ENCODE measurements at regions not wholly inside any gene's neighbourhood (a gene's known extent, or its start where the extent isn't known, plus 50 kb on each side); places are given as distances from the start of the nearest gene placed in this dataset.
"Not testable (repeated sequence)": the region's sequence is repeated elsewhere in the genome, so short reads cannot be mapped to it uniquely, and the experiment has no call there.

DNA sequence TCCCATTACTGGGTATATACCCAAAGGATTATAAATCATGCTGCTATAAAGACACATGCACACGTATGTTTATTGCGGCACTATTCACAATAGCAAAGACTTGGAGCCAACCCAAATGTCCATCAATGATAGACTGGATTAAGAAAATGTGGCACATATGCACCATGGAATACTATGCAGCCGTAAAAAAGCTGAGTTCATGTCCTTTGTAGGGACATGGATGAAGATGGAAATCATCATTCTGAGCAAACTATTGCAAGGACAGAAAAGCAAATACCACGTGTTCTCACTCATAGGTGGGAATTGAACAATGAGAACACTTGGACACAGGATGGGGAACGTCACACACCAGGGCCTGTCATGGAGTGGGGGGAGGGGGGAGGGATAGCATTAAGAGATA is 175.0 kb upstream of the FZD8 start:
- DNase-seq: not testable (repeated sequence)

DNA sequence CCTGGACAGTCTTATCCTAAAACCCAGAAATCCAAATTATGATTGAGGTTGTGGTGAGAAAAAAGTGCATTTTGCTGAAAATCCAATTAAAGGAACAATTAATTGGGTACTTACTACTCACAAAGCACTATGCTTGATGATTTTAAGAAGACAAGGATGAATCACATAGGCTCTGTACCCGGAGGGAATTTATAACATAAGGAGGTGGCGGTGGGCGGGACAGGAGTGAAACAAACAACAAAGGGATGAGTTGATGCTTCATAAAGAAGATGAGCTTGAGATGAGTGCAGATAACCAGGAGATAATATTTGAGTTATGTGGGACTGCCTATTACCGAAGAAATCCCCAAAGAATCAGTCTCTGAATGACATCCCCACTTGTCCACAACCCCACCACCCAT is 171.1 kb upstream of the FZD8 start:
- no peak for DNase-seq

DNA sequence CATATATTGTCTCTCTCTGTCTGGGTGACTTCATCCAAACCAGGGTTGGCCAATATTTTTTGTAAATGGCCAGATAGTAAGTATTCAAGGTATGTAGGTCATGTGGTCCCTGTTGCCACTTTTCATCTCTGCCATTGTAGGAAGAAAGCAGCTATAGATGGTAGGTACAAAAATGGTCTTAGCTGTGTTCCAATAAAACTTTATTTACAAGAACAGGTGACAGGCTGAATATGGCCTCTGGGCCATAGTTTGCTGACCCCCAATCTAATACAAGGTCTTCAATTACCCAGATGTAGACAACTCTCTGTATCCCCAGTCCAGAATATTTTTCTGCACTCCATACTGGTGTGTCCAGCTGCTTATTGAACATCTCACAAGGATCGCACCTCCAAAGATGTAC is 166.2 kb upstream of the FZD8 start:
- DNase-seq: no peak

DNA sequence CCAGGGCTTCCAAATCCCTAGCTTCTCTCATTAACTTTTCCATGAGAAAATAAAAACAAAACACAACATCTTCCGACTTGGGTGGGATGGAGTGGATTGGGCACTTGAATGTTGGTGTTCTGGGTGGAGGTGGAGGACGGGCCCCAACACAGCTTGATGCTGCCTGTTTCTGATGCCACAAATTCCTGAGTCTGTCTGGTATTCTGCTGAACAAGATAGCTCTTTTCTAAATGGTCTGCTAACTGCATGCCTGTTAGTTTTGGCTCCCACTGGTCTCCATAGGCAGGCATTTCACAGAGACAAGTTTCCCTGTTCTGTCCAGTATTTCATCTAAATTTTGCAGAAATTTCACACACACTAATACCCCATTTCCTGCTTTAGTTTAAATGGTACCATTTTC is 160.9 kb upstream of the FZD8 start:
- DNase-seq: no peak

DNA sequence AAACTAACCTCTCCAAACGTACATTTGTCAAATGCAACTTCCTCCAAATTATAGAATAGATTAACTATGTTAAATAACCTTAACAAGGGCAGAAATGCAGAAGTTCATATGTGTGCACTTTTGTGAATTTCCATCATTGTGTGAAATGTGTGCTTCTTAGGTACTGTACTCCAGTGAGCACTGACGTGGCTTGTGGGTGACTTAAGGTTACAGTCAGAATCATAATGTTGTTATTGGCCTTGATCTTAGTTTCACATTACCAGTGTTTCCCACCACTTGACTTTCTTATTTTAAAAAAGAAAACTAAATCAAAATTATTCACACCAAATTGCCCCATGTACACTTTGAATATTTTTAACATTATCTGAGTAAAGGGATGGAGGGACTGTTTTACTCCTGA is 155.1 kb upstream of the FZD8 start:
- no peak for DNase-seq

DNA sequence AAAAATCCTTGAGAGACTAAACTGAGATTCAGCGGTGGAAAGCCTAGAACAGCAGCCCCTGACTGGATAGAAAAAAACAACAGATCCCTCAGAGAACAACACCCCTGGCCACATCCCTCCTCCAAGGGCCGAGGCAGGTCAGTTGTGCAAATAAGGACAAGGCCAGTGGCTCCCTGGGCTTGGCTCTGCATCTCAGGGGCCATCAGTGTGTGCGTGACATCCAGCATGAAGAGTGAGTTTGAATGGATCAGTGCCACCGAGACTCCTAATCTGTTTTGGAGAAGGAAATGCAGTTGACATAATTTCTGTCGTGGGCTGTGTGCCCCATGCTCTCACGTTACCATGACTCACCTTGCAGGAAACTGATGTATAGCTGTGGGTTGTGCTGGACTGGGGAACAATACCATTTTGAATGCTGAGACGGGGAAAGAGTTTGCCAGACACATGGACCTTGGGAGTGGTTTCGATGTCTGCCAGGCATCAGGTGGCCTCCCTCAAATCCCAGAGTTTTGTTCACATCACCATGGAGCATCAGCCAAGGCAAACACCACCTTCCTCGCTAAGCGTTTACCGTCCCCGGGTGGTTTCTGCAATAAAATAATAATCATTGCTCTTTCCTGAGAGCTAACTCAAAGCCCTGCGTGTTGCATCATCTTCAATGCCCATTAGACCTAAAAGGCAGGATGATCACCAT is 153.2 kb upstream of the FZD8 start:
- no peak for DNase-seq

DNA sequence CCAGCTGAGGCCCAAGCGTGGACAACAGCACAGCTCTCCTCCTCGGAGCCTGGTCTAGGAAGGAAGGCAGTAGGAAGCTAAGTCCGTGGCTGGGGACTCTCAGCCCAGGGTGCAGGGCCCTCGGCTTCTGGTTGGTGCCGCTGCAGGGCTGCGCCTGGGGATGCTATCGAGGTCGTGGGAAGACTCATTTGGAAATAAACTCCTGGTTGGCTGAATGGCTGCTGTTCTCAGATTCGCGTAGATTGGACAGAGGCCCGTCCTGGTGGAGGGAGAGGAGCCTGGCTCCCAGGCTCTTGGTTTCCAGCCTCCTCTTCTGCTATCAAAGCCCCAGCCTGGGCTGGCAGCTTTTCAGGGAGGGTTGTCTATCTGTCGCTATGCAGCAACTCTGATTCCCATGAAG is 152.6 kb upstream of the FZD8 start:
- DNase-seq: no peak

DNA sequence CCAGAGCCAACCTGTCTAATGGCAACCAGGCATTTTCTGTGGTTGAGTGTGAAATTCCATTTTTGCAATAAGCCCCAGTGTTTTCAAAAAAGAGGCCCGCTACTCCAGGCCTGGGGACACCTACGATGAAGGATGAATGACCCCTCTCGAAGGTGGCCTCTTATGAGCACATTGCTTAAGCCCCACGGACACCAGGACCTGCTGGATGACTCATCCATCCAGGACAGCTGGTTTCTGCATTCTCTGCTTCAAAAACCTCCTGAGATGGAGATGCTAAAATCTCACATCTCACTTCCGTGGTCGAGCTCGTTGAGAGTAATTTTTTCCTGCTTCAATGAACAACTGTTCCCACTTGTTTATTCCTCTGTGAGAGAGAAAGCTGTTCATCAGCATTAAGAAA is 150.2 kb upstream of the FZD8 start:
- no peak for DNase-seq

DNA sequence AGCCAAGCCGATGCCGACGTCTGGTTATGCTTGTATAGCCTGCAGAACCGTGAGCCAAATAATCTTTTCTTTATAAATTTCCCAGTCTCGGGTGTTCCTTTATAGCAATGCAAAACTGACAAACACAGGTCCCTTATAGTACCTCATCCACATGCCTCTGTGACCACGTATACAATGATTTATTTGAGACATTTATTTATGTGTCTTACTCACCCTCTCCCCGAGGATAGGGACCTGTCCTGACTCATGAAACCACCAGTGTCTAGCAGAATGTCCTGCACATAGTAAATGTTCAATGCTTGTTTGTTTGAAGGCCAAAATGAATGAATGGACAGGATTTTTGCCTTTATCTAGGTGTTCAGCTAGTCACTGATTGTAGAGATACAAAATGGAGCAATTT is 147.9 kb upstream of the FZD8 start:
- no peak for DNase-seq

DNA sequence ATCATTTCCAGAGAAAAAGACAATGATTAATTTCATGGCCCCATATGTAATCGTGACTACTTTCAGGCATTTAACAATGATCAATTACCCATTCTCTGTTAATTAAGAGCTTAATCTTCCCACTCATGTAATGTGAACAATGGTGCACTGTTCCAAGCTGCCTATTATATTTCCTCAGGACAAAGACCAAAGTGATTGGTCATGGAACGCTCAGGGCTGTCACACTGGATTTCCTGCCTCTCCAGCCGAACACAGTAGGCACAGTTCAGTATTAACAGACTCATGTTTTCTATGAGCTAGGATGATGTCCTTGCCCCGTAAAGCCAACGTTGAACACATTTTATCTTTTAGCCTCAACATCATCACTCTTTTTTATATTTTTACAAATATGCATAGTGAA is 142.7 kb upstream of the FZD8 start:
- DNase-seq: no peak

DNA sequence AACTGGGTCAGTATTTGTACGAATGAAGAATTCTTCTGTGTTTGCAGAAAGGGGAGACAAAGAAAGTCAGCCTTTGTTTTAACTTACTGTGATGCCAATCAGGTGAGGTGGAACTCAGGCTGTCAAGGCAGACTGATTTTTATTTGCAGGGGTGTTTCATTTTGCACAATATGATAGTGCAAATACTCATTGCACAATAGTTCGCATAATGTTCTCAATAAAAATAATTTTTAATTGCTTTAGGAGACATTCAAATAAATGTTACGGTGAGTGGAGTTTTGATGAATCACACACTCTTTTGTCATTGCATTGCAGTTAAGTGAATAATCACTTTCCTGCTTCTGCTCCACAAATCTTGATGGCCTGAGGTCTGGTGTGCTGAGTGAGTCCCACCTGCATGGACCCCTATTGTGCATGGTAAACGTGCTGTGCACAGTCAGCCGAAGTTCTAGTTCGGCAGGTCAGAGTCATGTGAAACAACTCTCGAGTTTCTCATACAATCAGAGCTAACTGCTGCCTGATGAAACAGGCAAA is 141.3 kb upstream of the FZD8 start:
- DNase-seq: no peak

DNA sequence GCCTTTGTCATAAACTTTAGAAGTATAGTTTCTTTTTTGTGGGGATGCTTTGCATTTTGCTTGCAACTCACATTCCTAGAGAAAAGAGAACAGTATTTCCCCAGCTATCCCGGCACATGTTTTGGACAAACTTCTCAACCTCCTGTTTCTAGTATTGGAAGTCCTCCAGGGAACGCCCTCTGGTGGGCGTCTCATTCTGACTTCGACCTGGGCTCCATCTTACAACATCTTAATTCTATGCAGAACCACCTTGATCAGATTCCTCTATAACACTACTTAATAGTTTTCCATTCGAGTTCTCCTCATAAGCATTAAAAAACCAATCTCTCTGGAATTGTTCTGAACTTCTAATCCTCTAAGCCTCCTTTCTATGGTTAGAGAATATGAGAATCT is 139.5 kb upstream of the FZD8 start:
- DNase-seq: no peak

DNA sequence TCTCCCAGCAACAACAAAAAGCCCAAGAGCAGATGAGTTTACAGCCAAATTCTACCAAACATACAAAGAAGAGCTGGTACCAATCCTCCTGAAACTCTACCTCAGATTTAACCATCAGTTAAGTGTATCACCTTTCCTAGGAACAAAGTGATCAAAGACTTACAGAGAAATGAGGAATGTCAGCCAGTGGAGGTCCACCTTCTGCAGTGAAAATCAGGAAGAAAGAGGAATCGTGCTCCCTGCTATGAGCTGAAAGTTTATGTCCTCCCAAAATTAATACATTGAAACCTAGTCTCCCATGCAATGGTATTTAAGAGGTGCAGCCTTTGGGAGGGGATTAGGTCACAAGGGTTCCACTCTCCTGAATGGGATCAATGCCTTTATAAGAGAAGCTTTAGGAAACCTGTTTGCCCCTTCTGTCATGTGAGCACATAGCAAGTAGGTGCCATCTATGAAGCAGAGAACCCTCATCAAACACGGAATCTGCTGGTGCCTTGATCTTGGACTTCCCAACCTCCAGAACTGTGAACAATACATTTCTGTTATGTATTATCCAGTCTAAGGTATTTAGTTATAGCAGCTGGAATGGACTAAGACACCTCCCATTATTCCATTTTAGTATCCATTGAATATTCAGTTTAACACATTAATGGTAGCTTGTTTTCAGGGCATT is 139.0 kb upstream of the FZD8 start:
- no peak for DNase-seq

DNA sequence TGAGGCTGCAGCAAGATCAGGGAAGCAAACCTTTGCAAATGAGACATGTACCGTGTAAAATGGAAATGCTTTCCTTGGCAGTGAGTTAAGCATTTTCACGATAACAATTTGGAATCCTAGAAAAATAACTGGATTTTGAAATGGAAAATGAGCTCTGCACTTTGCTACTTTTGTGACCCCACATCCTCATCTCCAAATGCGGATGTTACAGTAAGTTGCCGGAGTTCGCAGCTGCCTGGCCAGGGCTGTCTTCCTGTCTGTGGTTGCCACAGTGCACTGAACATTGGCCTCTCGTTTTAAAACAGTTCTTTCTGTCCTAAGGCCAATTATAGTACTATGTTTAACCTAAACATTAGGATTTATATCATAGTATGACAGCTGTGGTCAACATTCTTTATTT is 136.2 kb upstream of the FZD8 start:
- DNase-seq: no peak

DNA sequence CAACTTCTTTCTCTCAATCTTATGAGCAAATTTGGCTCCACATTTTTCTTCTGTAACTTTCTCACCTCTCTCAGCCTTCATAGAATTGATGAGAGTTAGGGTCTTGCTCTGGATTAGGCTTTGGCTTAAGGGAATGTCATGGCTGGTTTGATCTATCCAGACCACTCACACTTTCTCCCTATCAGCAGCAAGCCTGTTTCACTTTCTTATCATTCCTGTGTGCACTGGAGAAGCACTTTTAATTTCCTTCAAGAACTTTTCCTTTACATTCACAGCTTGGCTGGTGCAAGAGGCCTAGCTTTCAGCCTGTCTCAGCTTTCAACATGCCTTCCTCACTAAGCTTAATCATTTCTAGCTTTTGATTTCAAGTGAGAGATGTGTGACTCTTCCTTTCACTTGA is 134.5 kb upstream of the FZD8 start:
- DNase-seq: not testable (repeated sequence)

DNA sequence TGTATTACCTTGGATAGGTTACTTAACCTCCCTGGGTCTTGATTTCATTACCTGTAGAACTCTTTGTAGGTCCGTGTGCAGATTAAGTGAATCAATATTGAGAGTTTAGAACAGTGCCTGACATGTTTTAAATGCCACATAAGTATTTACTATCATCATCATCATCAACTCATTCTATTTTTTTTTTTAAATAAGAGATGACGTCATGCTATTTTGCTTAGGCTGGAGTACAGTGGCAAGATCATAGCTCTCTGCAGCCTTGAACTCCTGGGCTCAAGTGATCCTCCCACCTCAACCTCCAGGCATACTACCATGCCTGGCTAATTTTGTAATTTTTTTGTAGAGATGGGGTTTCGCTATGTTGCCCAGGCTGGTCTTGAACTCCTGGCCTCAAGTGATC is 132.0 kb upstream of the FZD8 start:
- no peak for DNase-seq

DNA sequence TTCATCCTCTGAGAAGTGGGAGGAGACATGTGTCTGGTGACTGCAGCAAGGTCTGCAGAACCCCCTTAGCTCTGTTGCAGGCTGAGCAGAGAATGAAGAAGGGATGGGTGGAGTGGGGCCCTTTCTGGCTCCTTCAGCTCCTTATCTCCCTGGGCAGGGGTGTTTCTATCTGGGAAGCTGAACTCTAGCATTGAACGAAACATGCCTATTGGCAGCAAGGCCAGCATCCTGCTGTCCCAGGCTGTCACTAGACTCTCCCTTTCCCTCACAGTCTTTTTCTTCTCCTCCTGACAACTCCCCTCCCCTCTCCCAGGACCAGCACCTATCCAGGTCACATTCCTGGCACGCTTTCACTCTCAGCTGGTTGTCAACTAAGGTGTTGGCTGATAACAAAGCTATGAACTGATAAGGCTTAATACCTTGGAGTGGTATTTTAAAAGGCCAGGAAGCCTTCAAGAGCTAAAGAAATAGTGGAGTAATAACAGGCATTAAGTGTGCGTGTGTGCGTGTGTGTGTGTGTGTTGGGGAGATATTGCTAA is 128.8 kb upstream of the FZD8 start:
- DNase-seq: no peak

DNA sequence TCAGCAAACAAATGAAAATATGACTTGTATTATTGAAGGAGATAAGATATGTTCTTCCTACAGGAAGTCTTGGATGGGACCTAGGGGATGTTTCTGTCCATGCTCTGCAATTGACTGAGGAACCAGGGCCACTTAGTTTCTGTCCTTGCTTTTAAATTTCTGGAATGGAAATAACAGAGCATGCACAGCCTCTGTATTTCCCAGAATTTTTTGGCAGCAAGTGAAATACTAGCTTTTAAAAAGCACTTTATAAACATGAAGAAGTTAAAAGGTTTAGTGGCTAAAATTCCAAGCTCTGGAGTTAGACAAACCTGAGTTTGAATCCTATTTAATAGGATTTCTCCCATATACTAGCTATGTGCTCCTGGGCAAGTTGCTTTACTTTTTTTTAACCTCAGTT is 127.7 kb upstream of the FZD8 start:
- no peak for DNase-seq

DNA sequence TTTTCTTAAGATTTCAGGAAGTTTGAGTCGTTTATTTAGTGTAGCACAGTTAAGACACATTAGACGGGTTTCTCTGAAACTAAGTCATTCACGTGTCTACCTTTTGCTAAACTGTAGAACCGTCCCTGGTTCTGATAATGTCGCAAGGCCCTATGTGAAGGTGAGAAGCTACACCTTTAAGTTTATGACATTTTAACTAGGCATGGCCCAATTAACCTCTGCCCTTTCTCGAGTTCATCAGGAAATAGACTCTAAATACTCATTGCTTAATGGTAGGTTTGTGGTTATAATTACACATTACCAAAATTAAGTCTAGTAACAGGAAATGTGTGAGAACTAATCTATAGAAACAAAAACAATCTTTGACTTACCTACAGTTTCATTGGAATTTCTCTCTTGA is 126.6 kb upstream of the FZD8 start:
- DNase-seq: no peak

DNA sequence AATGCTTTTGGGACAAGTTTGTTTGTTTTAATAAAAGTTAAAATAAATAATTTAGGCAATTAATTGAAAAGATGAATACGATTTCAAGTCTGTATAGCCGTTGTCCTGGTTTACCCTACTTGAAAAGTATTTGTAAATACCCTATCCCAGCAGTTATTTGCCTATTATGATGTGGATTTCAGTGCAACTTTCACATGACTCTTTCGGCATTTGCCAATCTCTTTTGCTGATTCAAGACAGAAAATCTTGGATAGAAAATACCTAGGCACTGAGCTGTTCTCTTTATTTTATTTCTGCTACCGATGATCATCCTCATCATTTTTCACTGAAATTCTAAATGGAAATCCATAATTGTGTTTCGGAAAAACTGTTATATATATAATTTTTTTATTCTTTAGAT is 125.9 kb upstream of the FZD8 start:
- DNase-seq: no peak

DNA sequence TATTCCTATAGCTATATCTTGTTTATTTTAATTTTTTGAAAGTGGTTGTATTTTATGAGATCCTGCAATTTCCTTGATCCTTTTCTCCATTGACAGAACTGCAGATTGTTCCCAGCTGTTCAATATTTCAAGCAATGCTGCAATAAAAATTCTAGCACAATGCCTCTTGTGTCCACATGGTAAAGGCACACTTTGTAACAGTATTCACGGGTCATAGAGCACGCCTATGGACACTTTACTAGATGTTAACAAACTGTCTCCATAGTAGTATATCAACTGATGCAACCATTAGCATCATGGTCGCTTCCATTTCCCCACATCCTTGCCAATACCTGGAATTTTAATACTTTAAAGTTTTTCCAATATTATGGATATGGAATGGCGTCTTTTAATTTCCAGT is 123.9 kb upstream of the FZD8 start:
- no peak for DNase-seq

DNA sequence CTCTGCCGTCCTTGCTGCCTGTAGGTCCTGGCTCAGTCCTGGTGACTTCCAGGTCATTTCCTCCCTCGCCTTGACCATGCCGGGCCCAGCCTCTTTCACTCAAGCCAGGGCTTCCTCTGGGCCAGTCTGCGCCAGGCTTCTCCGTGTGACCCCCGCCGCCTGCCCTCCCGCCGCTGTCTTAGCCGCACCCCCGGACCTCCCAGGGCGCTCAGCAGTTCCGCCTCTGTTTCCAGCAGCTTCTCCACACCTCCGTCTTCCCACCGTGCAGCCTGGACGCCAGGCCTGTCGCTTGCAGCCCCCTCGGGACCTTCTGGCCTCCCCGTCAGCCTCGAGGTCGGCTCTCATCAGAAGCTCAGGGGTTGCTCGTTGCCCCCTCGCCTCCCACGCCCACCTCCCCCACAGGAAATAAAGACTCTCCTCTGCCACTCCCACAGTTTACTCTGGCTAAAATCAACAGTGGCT is 123.0 kb upstream of the FZD8 start:
- no peak for DNase-seq

DNA sequence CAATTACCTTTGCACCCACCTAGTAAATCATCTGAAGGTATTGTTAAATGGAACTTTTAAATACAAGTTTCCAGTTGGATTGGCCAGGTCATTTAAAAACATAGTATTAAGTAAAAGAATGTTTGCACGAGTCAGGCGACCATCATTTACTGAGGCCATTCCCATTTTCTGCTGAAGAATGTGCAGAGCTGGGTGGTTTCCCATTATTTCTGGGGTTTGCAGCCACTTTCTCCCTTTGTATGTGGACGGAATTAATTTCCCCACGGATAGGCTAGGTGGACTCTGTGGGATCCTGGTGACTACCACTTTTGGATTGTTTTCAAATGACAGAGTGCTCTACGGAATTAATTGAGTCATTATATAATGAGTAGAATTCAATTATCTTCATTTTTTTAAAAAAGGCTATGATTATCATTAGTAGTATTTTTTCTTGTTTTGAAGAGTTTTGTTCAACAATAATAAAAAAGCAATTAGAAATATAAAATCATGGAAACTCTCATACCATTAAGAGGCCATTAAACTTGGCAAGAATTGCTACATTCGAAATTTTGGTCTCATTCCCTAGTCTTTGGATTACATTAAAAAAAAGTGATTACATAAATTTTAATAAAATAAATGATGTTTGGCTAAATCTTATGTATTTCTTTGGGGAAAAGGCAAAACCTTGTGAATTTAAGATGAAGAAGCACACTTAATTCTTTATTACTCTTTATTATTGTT is 120.4 kb upstream of the FZD8 start:
- no peak for DNase-seq

DNA sequence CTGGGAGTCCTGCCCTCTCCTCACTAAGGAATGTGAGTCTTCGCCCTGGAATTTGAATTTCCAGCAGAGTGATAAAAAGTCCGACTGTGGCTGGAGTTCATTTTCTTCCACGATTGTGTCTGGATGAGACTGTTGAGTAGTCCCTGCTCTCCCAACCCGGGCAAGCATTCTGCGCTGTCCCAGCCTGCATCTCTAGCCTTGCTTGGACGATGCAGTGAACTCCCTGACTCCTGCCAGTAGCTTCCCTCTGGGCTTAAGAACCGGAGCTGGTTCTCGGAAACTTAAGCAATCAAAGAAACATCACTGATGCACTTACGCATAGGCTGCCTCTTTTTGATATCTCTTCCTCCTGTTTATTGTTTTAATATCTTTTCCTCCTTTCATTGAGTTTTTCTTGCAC is 116.0 kb upstream of the FZD8 start:
- no peak for DNase-seq

All from NCI-H226 (cell line).